Hepatocyte (in vitro differentiated cells): ENCODE measurements at regions not wholly inside any gene's neighbourhood (a gene's known extent, or its start where the extent isn't known, plus 50 kb on each side); places are given as distances from the start of the nearest gene placed in this dataset.

Source experiments
- DNase-seq: peaks from one replicate; pipeline ENCODE4 v3.0.0-alpha.2; 2016; ENCODE audit warnings: low spot score
- H2AFZ ChIP-seq: fragments of 200-600 bp; sonication (generic); 2 replicates; pipeline ENCODE4 v1.6.0; 2016; ENCODE audit warnings: antibody characterized with exemption, mild to moderate bottlenecking
- H3K27ac ChIP-seq: fragments of 200-600 bp; sonication (generic); 2 replicates; pipeline ENCODE4 v1.5.1; 2016; ENCODE audit warnings: mild to moderate bottlenecking
- H3K27me3 ChIP-seq: fragments of 200-600 bp; sonication (generic); 2 replicates; pipeline ENCODE4 v1.6.1; 2016
- H3K36me3 ChIP-seq: fragments of 200-600 bp; sonication (generic); replicated peaks from 2 replicates; pipeline ENCODE4 v1.5.1; 2016; ENCODE audit warnings: low read depth; ENCODE audit not compliant: insufficient read depth
- H3K4me1 ChIP-seq: fragments of 200-600 bp; sonication (generic); 2 replicates; pipeline ENCODE4 v1.5.1; 2016; ENCODE audit warnings: mild to moderate bottlenecking, moderate library complexity; ENCODE audit not compliant: insufficient read depth
- H3K4me2 ChIP-seq: fragments of 200-600 bp; sonication (generic); 2 replicates; pipeline ENCODE4 v1.6.0; 2016
- H3K4me3 ChIP-seq: fragments of 200-600 bp; sonication (generic); 2 replicates; pipeline ENCODE4 v1.5.1; 2016; ENCODE audit warnings: mild to moderate bottlenecking
- H3K79me2 ChIP-seq: fragments of 200-600 bp; sonication (generic); 2 replicates; pipeline ENCODE4 v1.6.0; 2017; ENCODE audit warnings: mild to moderate bottlenecking
- H3K9me2 ChIP-seq: fragments of 200-600 bp; sonication (generic); replicated peaks from 2 replicates; pipeline ENCODE4 v1.6.0; 2017; ENCODE audit warnings: mild to moderate bottlenecking; ENCODE audit not compliant: insufficient read depth
- H3K9me3 ChIP-seq: fragments of 200-600 bp; sonication (generic); 2 replicates; pipeline ENCODE4 v1.5.1; 2016; ENCODE audit warnings: low read depth, mild to moderate bottlenecking
- H4K20me1 ChIP-seq: fragments of 200-600 bp; sonication (generic); 2 replicates; pipeline ENCODE4 v1.6.0; 2016; ENCODE audit warnings: mild to moderate bottlenecking; ENCODE audit not compliant: insufficient read depth, poor library complexity, severe bottlenecking
- CTCF ChIP-seq: fragments of 200-600 bp; sonication (generic); IDR thresholded peaks from 2 replicates; pipeline ENCODE4 v1.5.1; 2016; ENCODE audit warnings: antibody characterized with exemption, mild to moderate bottlenecking; ENCODE audit not compliant: poor library complexity
- EZH2 ChIP-seq: fragments of 200-600 bp; sonication (generic); IDR thresholded peaks from 2 replicates; pipeline ENCODE4 v1.6.1; 2016; ENCODE audit warnings: antibody characterized with exemption, mild to moderate bottlenecking, borderline replicate concordance
- EZH2phosphoT487 ChIP-seq: fragments of 200-600 bp; sonication (generic); IDR thresholded peaks from one replicate; pipeline ENCODE4 v1.6.1; 2018; ENCODE audit warnings: antibody characterized with exemption, mild to moderate bottlenecking, low read depth, moderate library complexity; ENCODE audit not compliant: unreplicated experiment, severe bottlenecking
- WGBS: methylation state at CpG from one replicate; pipeline ENCODE4 v1.1.6; 2016; ENCODE audit warnings: low lambda C conversion rate; ENCODE audit errors: missing lambda C conversion rate; 5-methylcytosine and 5-hydroxymethylcytosine counted together

GRCh38 chr4:144208074-144208473 lies 67.6 kb upstream of the GYPA start:
- no peak overlapping the region for H2AFZ ChIP-seq
- no peaks in the 10 kb centered on the region for H3K9me3 ChIP-seq
- no peak for TF ChIP-seq EZH2phosphoT487
- no peak for TF ChIP-seq EZH2
- TF ChIP-seq CTCF, result no peak
- H3K4me3 ChIP-seq, result no peak overlapping the region
- no peak for DNase-seq
- no peak overlapping the region for H3K27ac ChIP-seq
- H4K20me1 ChIP-seq, result no peaks in the 10 kb centered on the region
- no peak overlapping the region for H3K4me2 ChIP-seq
- H3K4me1 ChIP-seq, result no peaks in the 10 kb centered on the region
- no peaks in the 10 kb centered on the region for H3K9me2 ChIP-seq
- no peaks in the 10 kb centered on the region for H3K27me3 ChIP-seq
- no peaks in the 10 kb centered on the region for H3K36me3 ChIP-seq
- 83% methylated on average over 2 of the region's 2 CpGs for WGBS
- H3K79me2 ChIP-seq, result no peaks in the 10 kb centered on the region

- DNase-seq, result no peak
- Histone ChIP-seq H3K27ac (no peak overlapping the region), H3K79me2 (no peaks in the 10 kb centered on the region), H3K9me3 (no peaks in the 10 kb centered on the region), H3K36me3 (no peaks in the 10 kb centered on the region), H3K4me1 (no peaks in the 10 kb centered on the region), H4K20me1 (no peaks in the 10 kb centered on the region), H3K9me2 (no peaks in the 10 kb centered on the region), H2AFZ (no peak overlapping the region), H3K4me2 (no peak overlapping the region), H3K27me3 (no peaks in the 10 kb centered on the region), H3K4me3 (no peak overlapping the region)
- TF ChIP-seq EZH2phosphoT487 (no peak), EZH2 (no peak), CTCF (no peak)
- 36% methylated on average over 4 of the region's 4 CpGs for WGBS
Measured at GRCh38 chr4:144209491-144209890, 69.0 kb upstream of the GYPA start.

GRCh38 chr4:144213371-144213770 lies 72.9 kb upstream of the GYPA start:
- no peak overlapping the region for H3K27ac ChIP-seq
- H2AFZ ChIP-seq, result no peak overlapping the region
- no peaks in the 10 kb centered on the region for H3K79me2 ChIP-seq
- no peaks in the 10 kb centered on the region for H4K20me1 ChIP-seq
- no peaks in the 10 kb centered on the region for H3K9me3 ChIP-seq
- no peaks in the 10 kb centered on the region for H3K4me1 ChIP-seq
- H3K36me3 ChIP-seq, result no peaks in the 10 kb centered on the region
- no peaks in the 10 kb centered on the region for H3K9me2 ChIP-seq
- 93% methylated on average over 4 of the region's 4 CpGs for WGBS
- no peak for TF ChIP-seq CTCF
- TF ChIP-seq EZH2, result no peak
- TF ChIP-seq EZH2phosphoT487, result no peak
- no peak overlapping the region for H3K4me3 ChIP-seq
- no peak for DNase-seq
- no peaks in the 10 kb centered on the region for H3K27me3 ChIP-seq
- no peak overlapping the region for H3K4me2 ChIP-seq

DNA sequence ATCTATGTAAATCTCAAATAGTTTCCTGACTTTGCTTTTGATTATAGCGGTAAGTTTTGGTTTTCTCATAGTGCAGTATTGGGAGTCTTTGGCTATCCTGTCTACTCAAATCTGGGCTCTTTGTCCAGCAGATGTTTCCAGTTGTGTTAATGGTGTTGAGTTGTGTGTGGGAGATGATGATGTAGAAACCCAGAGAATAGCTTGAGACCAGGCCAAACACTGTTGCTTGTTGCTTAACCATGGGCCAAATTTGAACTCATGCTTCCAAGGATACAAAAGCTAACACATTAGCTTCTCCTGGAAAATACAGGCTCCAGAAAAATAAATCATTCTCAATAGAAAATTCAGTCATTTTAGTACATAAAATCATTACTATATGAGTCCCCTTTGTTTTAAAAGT lies 82.6 kb upstream of the GYPA start:
- Histone ChIP-seq H3K27ac (no peak overlapping the region), H3K4me3 (no peak overlapping the region), H3K4me1 (no peaks in the 10 kb centered on the region), H3K79me2 (no peaks in the 10 kb centered on the region), H3K36me3 (no peaks in the 10 kb centered on the region), H3K4me2 (no peak overlapping the region), H3K27me3 (no peaks in the 10 kb centered on the region), H2AFZ (no peak overlapping the region), H4K20me1 (no peaks in the 10 kb centered on the region), H3K9me2 (no peaks in the 10 kb centered on the region), H3K9me3 (no peaks in the 10 kb centered on the region)
- no peak for DNase-seq
- TF ChIP-seq EZH2phosphoT487 (no peak), CTCF (no peak), EZH2 (no peak)
- WGBS, result 78% methylated on average over 1 of the region's 1 CpG
